Limb (tissue), 2 donors: ENCODE measurements at regions not wholly inside any gene's neighbourhood (a gene's known extent, or its start where the extent isn't known, plus 50 kb on each side); places are given as distances from the start of the nearest gene placed in this dataset.
"Not testable (repeated sequence)": the region's sequence is repeated elsewhere in the genome, so short reads cannot be mapped to it uniquely, and the experiment has no call there.

Source experiments
- DNase-seq, 2 donors: peaks; one replicate each; pipeline ENCODE4 v3.0.0-alpha.2; 2016; ENCODE audit errors: extremely low spot score in 2 of 2

- not testable (repeated sequence) for DNase-seq
Observed at GRCh38 chr2:89756616-89757015, 1065.1 kb downstream of the RPIA start.

GRCh38 chr2:89758332-89759026, 1067.0 kb downstream of the RPIA start:
- not testable (repeated sequence) for DNase-seq

GRCh38 chr2:89760762-89761161, 1069.3 kb downstream of the RPIA start:
- DNase-seq: not testable (repeated sequence)

GRCh38 chr2:89761171-89761570, 1069.7 kb downstream of the RPIA start:
- not testable (repeated sequence) for DNase-seq

GRCh38 chr2:89761863-89762262, 1070.4 kb downstream of the RPIA start:
- DNase-seq: not testable (repeated sequence)

GRCh38 chr2:89762461-89763253, 1071.2 kb downstream of the RPIA start:
- DNase-seq: not testable (repeated sequence)

- peak in 1 of 2 donors; percentile 28 for DNase-seq
Observed at GRCh38 chr2:89763254-89763580, 1071.7 kb downstream of the RPIA start.

- DNase-seq: peak in 1 of 2 donors; percentile 24
Observed at GRCh38 chr2:89763581-89764485, 1072.4 kb downstream of the RPIA start.

- peak in 1 of 2 donors; percentile 16 for DNase-seq
Observed at GRCh38 chr2:89764571-89765360, 1073.3 kb downstream of the RPIA start.

GRCh38 chr2:89765361-89765718, 1073.9 kb downstream of the RPIA start:
- DNase-seq: peak in 1 of 2 donors; percentile 16

- peak in 1 of 2 donors; percentile 14 for DNase-seq
Observed at GRCh38 chr2:89766141-89766990, 1074.9 kb downstream of the RPIA start.

GRCh38 chr2:89767058-89767457, 1075.6 kb downstream of the RPIA start:
- DNase-seq: peak in 1 of 2 donors; percentile 16

- DNase-seq: peak in 1 of 2 donors; percentile 19
Observed at GRCh38 chr2:89767572-89768435, 1076.3 kb downstream of the RPIA start.

GRCh38 chr2:89775885-89776284, 1084.4 kb downstream of the RPIA start:
- DNase-seq: no peak

- DNase-seq: no peak
Observed at GRCh38 chr2:89780318-89780717, 1088.8 kb downstream of the RPIA start.

GRCh38 chr2:89781962-89782361, 1090.5 kb downstream of the RPIA start:
- DNase-seq: no peak

GRCh38 chr2:89784960-89785359, 1093.5 kb downstream of the RPIA start:
- DNase-seq: no peak

GRCh38 chr2:89785528-89785927, 1094.1 kb downstream of the RPIA start:
- DNase-seq: not testable (repeated sequence)

GRCh38 chr2:89786642-89787041, 1095.2 kb downstream of the RPIA start:
- not testable (repeated sequence) for DNase-seq
